Liver (tissue), 8 donors: ENCODE measurements at regions not wholly inside any gene's neighbourhood (a gene's known extent, or its start where the extent isn't known, plus 50 kb on each side); places are given as distances from the start of the nearest gene placed in this dataset.

Source experiments
- DNase-seq: peaks from one replicate; pipeline ENCODE4 v3.0.0-alpha.2; 2017; ENCODE audit warnings: low spot score
- H3K27ac ChIP-seq, 2 donors: one replicate each; pipeline ENCODE4 v1.7.0; 2013; ENCODE audit warnings: inconsistent platforms in 2 of 2, low read length in 2 of 2, control low read depth in 1 of 2, low read depth in 1 of 2, mild to moderate bottlenecking in 1 of 2
- H3K27me3 ChIP-seq, 4 donors: one replicate each; pipeline versions ENCODE4 v1.6.1 to v1.7.0; 2013; ENCODE audit warnings: low read length in 3 of 4, inconsistent platforms in 1 of 4, mild to moderate bottlenecking in 1 of 4, moderate library complexity in 1 of 4; ENCODE audit not compliant: control insufficient read depth in 4 of 4, insufficient read depth in 4 of 4
- H3K36me3 ChIP-seq, 4 donors: one replicate each; pipeline versions ENCODE4 v1.6.1 to v1.7.0; 2013; ENCODE audit warnings: low read length in 3 of 4, mild to moderate bottlenecking in 3 of 4, low read depth in 1 of 4, moderate library complexity in 1 of 4; ENCODE audit not compliant: control insufficient read depth in 4 of 4, insufficient read depth in 3 of 4
- H3K4me1 ChIP-seq, 4 donors: one replicate each; pipeline versions ENCODE4 v1.6.1 to v1.7.0; 2013; ENCODE audit warnings: low read length in 3 of 4, mild to moderate bottlenecking in 3 of 4, moderate library complexity in 1 of 4; ENCODE audit not compliant: control insufficient read depth in 4 of 4, insufficient read depth in 4 of 4
- H3K4me3 ChIP-seq, 3 donors: one replicate each; pipeline versions ENCODE4 v1.6.1 to v1.7.0; 2013; ENCODE audit warnings: low read length in 3 of 3, control low read depth in 1 of 3, low read depth in 1 of 3, mild to moderate bottlenecking in 1 of 3
- H3K9ac ChIP-seq, 2 donors: one replicate each; pipeline ENCODE4 v1.7.0; 2013; ENCODE audit warnings: low read length in 2 of 2, mild to moderate bottlenecking in 2 of 2, moderate library complexity in 2 of 2, control low read depth in 1 of 2, low read depth in 1 of 2
- H3K9me3 ChIP-seq, 4 donors: one replicate each; pipeline versions ENCODE4 v1.6.1 to v1.7.0; 2013; ENCODE audit warnings: low read length in 3 of 4; ENCODE audit not compliant: control insufficient read depth in 4 of 4
- ATF3 ChIP-seq: IDR thresholded peaks from 2 replicates; pipeline ENCODE4 v1.6.1; 2016; ENCODE audit warnings: antibody characterized with exemption
- CTCF ChIP-seq: fragments of 150-350 bp; IDR thresholded peaks from 2 replicates; pipeline ENCODE4 v1.5.1; 2017; ENCODE audit warnings: improper control_type of control experiment, low read depth, low read length; ENCODE audit not compliant: missing input control
- EGR1 ChIP-seq, 2 donors: IDR thresholded peaks; 2 replicates each; pipeline ENCODE4 v1.6.1; 2016 to 2018; ENCODE audit warnings: antibody characterized with exemption in 2 of 2, low read depth in 2 of 2
- FOXA1 ChIP-seq: IDR thresholded peaks from 2 replicates; pipeline ENCODE4 v1.6.1; 2016; ENCODE audit warnings: antibody characterized with exemption
- FOXA2 ChIP-seq: IDR thresholded peaks from 2 replicates; pipeline ENCODE4 v1.6.1; 2016; ENCODE audit warnings: antibody characterized with exemption
- GABPA ChIP-seq, 2 donors: IDR thresholded peaks in 1 of 2; conservative IDR thresholded peaks in 1 of 2; 2 replicates each; pipeline ENCODE4 v1.6.1; 2016; ENCODE audit warnings: antibody characterized with exemption in 2 of 2, mild to moderate bottlenecking in 1 of 2, moderate library complexity in 1 of 2
- HNF4A ChIP-seq, 2 donors: conservative IDR thresholded peaks; 2 replicates each; pipeline ENCODE4 v1.6.1; 2016; ENCODE audit warnings: antibody characterized with exemption in 2 of 2, mild to moderate bottlenecking in 2 of 2
- HNF4G ChIP-seq: IDR thresholded peaks from 2 replicates; pipeline ENCODE4 v1.6.1; 2016; ENCODE audit warnings: antibody characterized with exemption
- JUND ChIP-seq, 2 donors: IDR thresholded peaks; 2 replicates each; pipeline ENCODE4 v1.6.1; 2016; ENCODE audit warnings: antibody characterized with exemption in 2 of 2
- NR2F2 ChIP-seq: IDR thresholded peaks from 2 replicates; pipeline ENCODE4 v1.6.1; 2016; ENCODE audit warnings: antibody characterized with exemption
- RAD21 ChIP-seq, 2 donors: IDR thresholded peaks; 2 replicates each; pipeline ENCODE4 v1.6.1; 2016; ENCODE audit warnings: antibody characterized with exemption in 2 of 2, mild to moderate bottlenecking in 2 of 2
- REST ChIP-seq: IDR thresholded peaks from 2 replicates; pipeline ENCODE4 v1.6.1; 2016; ENCODE audit warnings: antibody characterized with exemption, mild to moderate bottlenecking
- SP1 ChIP-seq: IDR thresholded peaks from 2 replicates; pipeline ENCODE4 v1.6.1; 2018; ENCODE audit warnings: antibody characterized with exemption, mild to moderate bottlenecking
- TAF1 ChIP-seq: conservative IDR thresholded peaks from 2 replicates; pipeline ENCODE4 v1.6.1; 2016; ENCODE audit warnings: antibody characterized with exemption, mild to moderate bottlenecking
- YY1 ChIP-seq: IDR thresholded peaks from 2 replicates; pipeline ENCODE4 v1.6.1; 2016; ENCODE audit warnings: antibody characterized with exemption, mild to moderate bottlenecking
- WGBS: extraction: QIAGEN DNeasy Blood & Tissue Kit; methylation state at CpG from one replicate; pipeline ENCODE4 v1.1.7; 2013; 5-methylcytosine and 5-hydroxymethylcytosine counted together
- TF ChIP-seq, protein P1 (sequence below): IDR thresholded peaks from 2 replicates; pipeline ENCODE4 v1.6.1; 2016; ENCODE audit warnings: antibody characterized with exemption
- donor health status: healthy.
- donor health status: healthy.
- donor health status: healthy.
- donor health status: healthy.
- donor health status: healthy.

DNA sequence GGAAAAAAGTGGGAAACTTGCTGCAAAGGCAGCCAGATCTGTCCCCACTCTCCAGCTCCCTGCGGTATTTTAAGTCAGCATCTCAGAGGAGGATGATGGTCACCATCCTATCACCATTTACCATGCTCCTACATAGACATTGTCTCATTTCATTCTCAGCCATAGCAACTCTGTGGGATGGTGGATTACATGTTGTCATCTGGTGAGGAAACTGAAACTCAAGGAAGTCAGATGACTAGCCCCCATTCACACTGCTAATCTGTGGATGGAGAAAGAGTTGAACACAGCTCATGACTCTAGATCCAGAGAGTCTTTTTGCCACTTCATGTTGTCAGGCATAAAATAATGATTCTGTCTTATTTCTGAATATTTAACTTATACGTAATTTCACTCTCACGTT is 323.5 kb downstream of the PTTG2 start:
- Histone ChIP-seq H3K9ac (no peak overlapping the region), H3K36me3 (no peaks in the 10 kb centered on the region), H3K4me1 (peaks cover 4 to 20% (median 7%) of the 10 kb centered on the region in 4 donors), H3K4me3 (no peak overlapping the region), H3K27ac (no peak overlapping the region), H3K27me3 (no peaks in the 10 kb centered on the region), H3K9me3 (no peaks in the 10 kb centered on the region)
- no peak for TF ChIP-seq HNF4A (conservative IDR thresholded peaks at IDR 0.05)
- TF ChIP-seq SP1: no peak
- TF ChIP-seq NR2F2: no peak
- TF ChIP-seq HNF4G: no peak
- TF ChIP-seq TAF1: no peak
- TF ChIP-seq GABPA (IDR thresholded peaks at IDR 0.05 in 1 of 2, conservative IDR thresholded peaks at IDR 0.05 in 1 of 2): no peak
- no peak for TF ChIP-seq FOXA2
- no peak for TF ChIP-seq JUND (IDR thresholded peaks at IDR 0.05)
- no peak for TF ChIP-seq YY1
- no peak for TF ChIP-seq CTCF
- no peak for TF ChIP-seq FOXA1
- TF ChIP-seq RAD21 (IDR thresholded peaks at IDR 0.05): no peak
- TF ChIP-seq ATF3: no peak
- 94% methylated on average over 3 of the region's 3 CpGs for WGBS
- no peak for DNase-seq

- peaks cover 3 to 16% (median 6%) of the 10 kb centered on the region in 4 donors for H3K4me1 ChIP-seq
- TF ChIP-seq FOXA2: no peak
- no peak for TF ChIP-seq TAF1
- TF ChIP-seq YY1: no peak
- TF ChIP-seq SP1: no peak
- no peak for TF ChIP-seq NR2F2
- TF ChIP-seq EGR1 (IDR thresholded peaks at IDR 0.05; ENCODE audit: low read depth in 2 of 2): no peak
- TF ChIP-seq, protein P1, sequence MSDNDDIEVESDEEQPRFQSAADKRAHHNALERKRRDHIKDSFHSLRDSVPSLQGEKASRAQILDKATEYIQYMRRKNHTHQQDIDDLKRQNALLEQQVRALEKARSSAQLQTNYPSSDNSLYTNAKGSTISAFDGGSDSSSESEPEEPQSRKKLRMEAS: no peak
- no peak for TF ChIP-seq REST
- TF ChIP-seq ATF3: no peak
- no peak for TF ChIP-seq CTCF
- TF ChIP-seq HNF4A (conservative IDR thresholded peaks at IDR 0.05): no peak
- TF ChIP-seq GABPA (IDR thresholded peaks at IDR 0.05 in 1 of 2, conservative IDR thresholded peaks at IDR 0.05 in 1 of 2): no peak
- TF ChIP-seq HNF4G: no peak
- TF ChIP-seq JUND (IDR thresholded peaks at IDR 0.05): no peak
- no peak overlapping the region for H3K27ac ChIP-seq
- no peak overlapping the region for H3K9ac ChIP-seq
- no peak for DNase-seq
- H3K9me3 ChIP-seq: no peaks in the 10 kb centered on the region
- no peaks in the 10 kb centered on the region for H3K27me3 ChIP-seq
- H3K4me3 ChIP-seq: no peak overlapping the region
- WGBS: 82% methylated on average over 2 of the region's 2 CpGs
- H3K36me3 ChIP-seq: no peaks in the 10 kb centered on the region
Observed at GRCh38 chr4:38284294-38285030, 324.3 kb downstream of the PTTG2 start.
